CD4-positive, alpha-beta T cell treated with Interleukin-15 for 1 hour (primary cell): ENCODE measurements at regions not wholly inside any gene's neighbourhood (a gene's known extent, or its start where the extent isn't known, plus 50 kb on each side); places are given as distances from the start of the nearest gene placed in this dataset.

Experiments used
- DNase-seq: peaks from one replicate; pipeline ENCODE4 v3.0.0-alpha.2; 2020

GRCh38 chr3:83765956-83766355 is 1192.8 kb upstream of the CADM2 start:
- DNase-seq, result no peak

- DNase-seq, result no peak
Measured at GRCh38 chr3:83769791-83770663, 1188.8 kb upstream of the CADM2 start.

GRCh38 chr3:83770664-83771402 is 1188.0 kb upstream of the CADM2 start:
- DNase-seq, result no peak

GRCh38 chr3:83802801-83803200 is 1156.0 kb upstream of the CADM2 start:
- DNase-seq, result no peak

- no peak for DNase-seq
Measured at GRCh38 chr3:83807511-83807910, 1151.3 kb upstream of the CADM2 start.

- no peak for DNase-seq
Measured at GRCh38 chr3:83813176-83813575, 1145.6 kb upstream of the CADM2 start.

- no peak for DNase-seq
Measured at GRCh38 chr3:83816653-83817052, 1142.1 kb upstream of the CADM2 start.

- DNase-seq, result no peak
Measured at GRCh38 chr3:83821506-83821905, 1137.3 kb upstream of the CADM2 start.

- DNase-seq, result no peak
Measured at GRCh38 chr3:83823095-83823494, 1135.7 kb upstream of the CADM2 start.

GRCh38 chr3:83835040-83835439 is 1123.7 kb upstream of the CADM2 start:
- DNase-seq, result no peak

GRCh38 chr3:83842511-83842910 is 1116.3 kb upstream of the CADM2 start:
- no peak for DNase-seq

- DNase-seq, result no peak
Measured at GRCh38 chr3:83843716-83844115, 1115.1 kb upstream of the CADM2 start.

GRCh38 chr3:83849106-83849730 is 1109.6 kb upstream of the CADM2 start:
- DNase-seq, result no peak

- DNase-seq, result no peak
Measured at GRCh38 chr3:83863380-83863779, 1095.4 kb upstream of the CADM2 start.

- no peak for DNase-seq
Measured at GRCh38 chr3:83868909-83869567, 1089.8 kb upstream of the CADM2 start.

GRCh38 chr3:83873550-83873949 is 1085.2 kb upstream of the CADM2 start:
- no peak for DNase-seq

- no peak for DNase-seq
Measured at GRCh38 chr3:83877910-83878309, 1080.9 kb upstream of the CADM2 start.

- DNase-seq, result no peak
Measured at GRCh38 chr3:83882701-83883100, 1076.1 kb upstream of the CADM2 start.

GRCh38 chr3:83890039-83890762 is 1068.6 kb upstream of the CADM2 start:
- no peak for DNase-seq

GRCh38 chr3:83890763-83891135 is 1068.0 kb upstream of the CADM2 start:
- DNase-seq, result no peak

GRCh38 chr3:83894223-83894622 is 1064.6 kb upstream of the CADM2 start:
- DNase-seq, result no peak

GRCh38 chr3:83895892-83896291 is 1062.9 kb upstream of the CADM2 start:
- DNase-seq, result no peak
